IMR-90 (cell line): ENCODE measurements at regions not wholly inside any gene's neighbourhood (a gene's known extent, or its start where the extent isn't known, plus 50 kb on each side); places are given as distances from the start of the nearest gene placed in this dataset.

Experiments used
- CEBPB ChIP-seq: IDR thresholded peaks from 2 replicates; pipeline ENCODE4 v1.6.1; 2012; ENCODE audit warnings: low read depth, low read length, improper control_type of control experiment
- FOS ChIP-seq: fragments of 150-350 bp; IDR thresholded peaks from 2 replicates; pipeline ENCODE4 v1.6.1; 2016; ENCODE audit warnings: low read depth, low read length
- MAFK ChIP-seq: IDR thresholded peaks from 2 replicates; pipeline ENCODE4 v1.6.1; 2012; ENCODE audit warnings: low read depth, low read length, improper control_type of control experiment
- MAZ ChIP-seq: IDR thresholded peaks from 2 replicates; pipeline ENCODE4 v1.6.1; 2012; ENCODE audit warnings: low read depth, mild to moderate bottlenecking, low read length, improper control_type of control experiment, moderate library complexity, borderline replicate concordance
- NFE2L2 ChIP-seq: fragments of 150-350 bp; IDR thresholded peaks from 2 replicates; pipeline ENCODE4 v1.6.1; 2016; ENCODE audit warnings: low read depth, mild to moderate bottlenecking, low read length
- POLR2A ChIP-seq: IDR thresholded peaks from 2 replicates; pipeline ENCODE4 v1.6.1; 2012; ENCODE audit warnings: mild to moderate bottlenecking, low read depth, low read length
- RAD21 ChIP-seq: IDR thresholded peaks from 2 replicates; pipeline ENCODE4 v1.6.1; 2012; ENCODE audit warnings: low read length, improper control_type of control experiment
- RCOR1 ChIP-seq: IDR thresholded peaks from 2 replicates; pipeline ENCODE4 v1.6.1; 2012; ENCODE audit warnings: mild to moderate bottlenecking, low read length, improper control_type of control experiment; ENCODE audit not compliant: insufficient replicate concordance
- RFX5 ChIP-seq: IDR thresholded peaks from 2 replicates; pipeline ENCODE4 v1.8.0; 2012; ENCODE audit warnings: low read depth, mild to moderate bottlenecking, low read length, moderate library complexity
- USF2 ChIP-seq: fragments of 150-350 bp; IDR thresholded peaks from 2 replicates; pipeline ENCODE4 v1.6.1; 2017; ENCODE audit warnings: mild to moderate bottlenecking, antibody characterized with exemption, low read length, low read depth
- TF ChIP-seq, protein P1 (sequence below): conservative IDR thresholded peaks from 2 replicates; pipeline ENCODE4 v1.5.1; 2012; ENCODE audit warnings: mild to moderate bottlenecking, low read depth, low read length, improper control_type of control experiment

DNA sequence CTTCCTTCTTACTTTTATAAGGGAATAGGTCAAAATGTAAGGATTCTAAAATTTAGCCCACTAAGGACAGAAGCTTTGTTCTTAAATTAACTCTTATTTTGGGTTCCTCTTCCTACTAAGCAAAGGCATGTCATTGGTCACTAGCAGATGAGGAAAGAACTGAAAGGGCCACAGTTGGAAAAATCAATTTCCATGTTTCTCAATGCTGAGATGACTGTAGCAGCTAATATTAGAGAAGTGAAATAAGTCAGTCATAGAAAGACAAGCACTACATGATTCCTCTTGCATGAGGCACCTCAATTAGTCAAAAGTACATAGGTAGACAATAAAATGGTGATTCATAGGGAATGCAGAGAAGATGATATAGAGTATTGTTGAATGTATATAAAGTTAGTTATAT, 353.7 kb downstream of the RSL24D1 start:
- TF ChIP-seq, protein P1, sequence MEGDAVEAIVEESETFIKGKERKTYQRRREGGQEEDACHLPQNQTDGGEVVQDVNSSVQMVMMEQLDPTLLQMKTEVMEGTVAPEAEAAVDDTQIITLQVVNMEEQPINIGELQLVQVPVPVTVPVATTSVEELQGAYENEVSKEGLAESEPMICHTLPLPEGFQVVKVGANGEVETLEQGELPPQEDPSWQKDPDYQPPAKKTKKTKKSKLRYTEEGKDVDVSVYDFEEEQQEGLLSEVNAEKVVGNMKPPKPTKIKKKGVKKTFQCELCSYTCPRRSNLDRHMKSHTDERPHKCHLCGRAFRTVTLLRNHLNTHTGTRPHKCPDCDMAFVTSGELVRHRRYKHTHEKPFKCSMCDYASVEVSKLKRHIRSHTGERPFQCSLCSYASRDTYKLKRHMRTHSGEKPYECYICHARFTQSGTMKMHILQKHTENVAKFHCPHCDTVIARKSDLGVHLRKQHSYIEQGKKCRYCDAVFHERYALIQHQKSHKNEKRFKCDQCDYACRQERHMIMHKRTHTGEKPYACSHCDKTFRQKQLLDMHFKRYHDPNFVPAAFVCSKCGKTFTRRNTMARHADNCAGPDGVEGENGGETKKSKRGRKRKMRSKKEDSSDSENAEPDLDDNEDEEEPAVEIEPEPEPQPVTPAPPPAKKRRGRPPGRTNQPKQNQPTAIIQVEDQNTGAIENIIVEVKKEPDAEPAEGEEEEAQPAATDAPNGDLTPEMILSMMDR, result no peak
- TF ChIP-seq MAZ (no peak), POLR2A (no peak), NFE2L2 (no peak), RFX5 (no peak), FOS (no peak), USF2 (no peak), RCOR1 (no peak), CEBPB (no peak), RAD21 (no peak), MAFK (no peak)
